ENCODE measurements at regions not wholly inside any gene's neighbourhood (a gene's known extent, or its start where the extent isn't known, plus 50 kb on each side); places are given as distances from the start of the nearest gene placed in this dataset.

GRCh38 chr21:28311411-28312190 lies 681.1 kb downstream of the LTN1 start:
- H3K4me2 ChIP-seq (ENCODE audit: insufficient read depth, low read length) = peak overlapping the region; percentile 55
- peak overlapping the region; percentile 88 for H2AFZ ChIP-seq (ENCODE audit: low read depth, low read length)
- no peak for TF ChIP-seq POLR2AphosphoS5 (IDR thresholded peaks at IDR 0.05; ENCODE audit: insufficient read depth, low read depth, low read length)
- TF ChIP-seq MAX (IDR thresholded peaks at IDR 0.05; ENCODE audit: insufficient read depth, insufficient read length) = no peak
- TF ChIP-seq JUN (IDR thresholded peaks at IDR 0.05; ENCODE audit: borderline replicate concordance, insufficient read depth, insufficient read length, low read depth) = peak; percentile 32
- TF ChIP-seq FOS (IDR thresholded peaks at IDR 0.05; ENCODE audit: borderline replicate concordance, insufficient read depth, low read length) = peak; percentile 52
- no peak for TF ChIP-seq MYC (IDR thresholded peaks at IDR 0.05; ENCODE audit: low read depth, low read length)
- TF ChIP-seq CTCF (IDR thresholded peaks at IDR 0.05; ENCODE audit: extremely low read depth in 1 of 2, insufficient read depth in 1 of 2, low read depth in 1 of 2, low read length in 2 of 2) = no peak
- TF ChIP-seq EZH2 (IDR thresholded peaks at IDR 0.05; ENCODE audit: borderline replicate concordance, low read depth, low read length, severe bottlenecking) = no peak
- H3K27ac ChIP-seq (ENCODE audit: insufficient read depth, low read depth, low read length) = peak overlapping the region; percentile 34
- H3K79me2 ChIP-seq (ENCODE audit: control insufficient read depth, insufficient read depth, low read length) = no peaks in the 10 kb centered on the region
- no peaks in the 10 kb centered on the region for H3K27me3 ChIP-seq (ENCODE audit: control insufficient read depth in 2 of 2, insufficient read depth in 2 of 2, low read length in 2 of 2)
- dilution Hi-C loops (cut with MboI; ENCODE audit: extremely low pct_ligation_motif_present, low sequenced_read_pairs) = no loop called here
- H3K9ac ChIP-seq (replicated peaks; ENCODE audit: extremely low read depth, insufficient read depth, low read length) = peak overlapping the region; percentile 16
- no peak for FAIRE-seq
- CTCF ChIA-PET = interaction anchor here (1.0 to 1.4 kb wide), 2 partner anchors 13 to 434 kb away, joined by 4 to 6 read pairs; no protein-coding TSS in a partner anchor
- H3K36me3 ChIP-seq (ENCODE audit: control insufficient read depth in 2 of 2, extremely low read depth in 1 of 2, insufficient read depth in 2 of 2, low read length in 2 of 2) = no peaks in the 10 kb centered on the region
- H3K4me1 ChIP-seq (ENCODE audit: control insufficient read depth, extremely low read depth, insufficient read depth, low read length) = peaks cover 12% of the 10 kb centered on the region
- peak; percentile 42 for DNase-seq (ENCODE audit: low read depth, low spot score)
- BruUV-seq (replicated peaks) = TSS peak; percentile 90
- H4K20me1 ChIP-seq (replicated peaks; ENCODE audit: control insufficient read depth, extremely low read depth, insufficient read depth, low read length) = no peaks in the 10 kb centered on the region
- intact Hi-C loops (cut with micrococcal nuclease) = loop anchor here (1.0 to 2.0 kb wide), 2 partner anchors 17 to 28 kb away; no protein-coding TSS in a partner anchor
- H3K9me3 ChIP-seq (replicated peaks; ENCODE audit: control insufficient read depth, insufficient read depth, low read length) = no peaks in the 10 kb centered on the region
- no peaks in the 10 kb centered on the region for H3K9me1 ChIP-seq (replicated peaks; ENCODE audit: control insufficient read depth, extremely low read depth, insufficient read depth, low read length)
- no peak overlapping the region for H3K4me3 ChIP-seq (replicated peaks in 1 of 3; ENCODE audit: insufficient read depth in 1 of 3, low read depth in 1 of 3, low read length in 3 of 3)
- POLR2A ChIA-PET = no interaction called here
